KBM-7 (cell line): ENCODE measurements at regions not wholly inside any gene's neighbourhood (a gene's known extent, or its start where the extent isn't known, plus 50 kb on each side); places are given as distances from the start of the nearest gene placed in this dataset.
A peak's percentile ranks its signal among the peaks of the same experiment; 100 is the strongest.

Experiments used
- DNase-seq: peaks from one replicate; pipeline ENCODE4 v3.0.0-alpha.2; 2015
- in situ Hi-C: fragments of 300-500 bp; cut with MboI; formaldehyde crosslinking; loops from 2 replicates; pipeline ENCODE4 v1.14.3; 2020; ENCODE audit warnings: low sequenced_read_pairs, low pct_unique_long_range_greater_than_20kb, mixed read lengths

- DNase-seq: no peak
- in situ Hi-C loops: no loop called here
Observed at GRCh38 chr22:19574247-19574646, 50.0 kb upstream of the CLDN5 start.

- in situ Hi-C loops: no loop called here
- peak; percentile 77 for DNase-seq
Observed at GRCh38 chr22:19576460-19577421, 52.5 kb upstream of the CLDN5 start.

GRCh38 chr22:19577422-19577966 is 53.3 kb upstream of the CLDN5 start:
- in situ Hi-C loops: no loop called here
- no peak for DNase-seq

GRCh38 chr22:19578180-19579004 is 54.2 kb upstream of the CLDN5 start:
- in situ Hi-C loops: no loop called here
- no peak for DNase-seq

GRCh38 chr22:19579115-19579811 is 55.1 kb upstream of the CLDN5 start:
- peak; percentile 14 for DNase-seq
- in situ Hi-C loops: no loop called here

- DNase-seq: peak; percentile 7
- in situ Hi-C loops: no loop called here
Observed at GRCh38 chr22:19579880-19580279, 55.7 kb upstream of the CLDN5 start.

GRCh38 chr22:19580291-19580890 is 56.2 kb upstream of the CLDN5 start:
- no peak for DNase-seq
- in situ Hi-C loops: no loop called here

- in situ Hi-C loops: no loop called here
- DNase-seq: no peak
Observed at GRCh38 chr22:19582033-19582693, 58.0 kb upstream of the CLDN5 start.

- in situ Hi-C loops: no loop called here
- no peak for DNase-seq
Observed at GRCh38 chr22:19586922-19587684, 62.9 kb upstream of the CLDN5 start.

- no peak for DNase-seq
- in situ Hi-C loops: no loop called here
Observed at GRCh38 chr22:19590696-19591095, 66.5 kb upstream of the CLDN5 start.

GRCh38 chr22:19591568-19591967 is 67.4 kb upstream of the CLDN5 start:
- DNase-seq: no peak
- in situ Hi-C loops: no loop called here

- in situ Hi-C loops: no loop called here
- no peak for DNase-seq
Observed at GRCh38 chr22:19592464-19592863, 68.3 kb upstream of the CLDN5 start.

GRCh38 chr22:19593991-19594569 is 69.9 kb upstream of the CLDN5 start:
- DNase-seq: no peak
- in situ Hi-C loops: no loop called here

GRCh38 chr22:19595532-19595931 is 71.3 kb upstream of the CLDN5 start:
- in situ Hi-C loops: no loop called here
- no peak for DNase-seq

GRCh38 chr22:19596680-19597398 is 72.6 kb upstream of the CLDN5 start:
- in situ Hi-C loops: no loop called here
- no peak for DNase-seq

GRCh38 chr22:19597399-19597735 is 73.2 kb upstream of the CLDN5 start:
- no peak for DNase-seq
- in situ Hi-C loops: no loop called here
